ENCODE measurements at regions not wholly inside any gene's neighbourhood (a gene's known extent, or its start where the extent isn't known, plus 50 kb on each side); places are given as distances from the start of the nearest gene placed in this dataset.

- H3K36me3 ChIP-seq, result no peaks in the 10 kb centered on the region
- no peak for ATAC-seq
- H3K9me3 ChIP-seq, result no peaks in the 10 kb centered on the region
- intact Hi-C loops (cut with DNase I), result no loop called here
- TF ChIP-seq CTCF (IDR thresholded peaks at IDR 0.05), result no peak
- no peak overlapping the region for H3K4me3 ChIP-seq
- no peak overlapping the region for H3K27ac ChIP-seq
- DNase-seq, result no peak
- H3K4me1 ChIP-seq, result no peaks in the 10 kb centered on the region
- no peaks in the 10 kb centered on the region for H3K27me3 ChIP-seq (ENCODE audit: low read depth)
These were observed 454.5 kb downstream of the BCL11A start for GRCh38 chr2:60098996-60099395.

- DNase-seq (no peak), ATAC-seq (no peak)
- TF ChIP-seq CTCF (IDR thresholded peaks at IDR 0.05), result no peak
- H3K27ac ChIP-seq, result no peak overlapping the region
- intact Hi-C loops (cut with DNase I), result no loop called here
- no peaks in the 10 kb centered on the region for H3K36me3 ChIP-seq
- no peaks in the 10 kb centered on the region for H3K4me1 ChIP-seq
- H3K9me3 ChIP-seq, result no peaks in the 10 kb centered on the region
- no peak overlapping the region for H3K4me3 ChIP-seq
- no peaks in the 10 kb centered on the region for H3K27me3 ChIP-seq (ENCODE audit: low read depth)
These were observed 456.2 kb downstream of the BCL11A start for GRCh38 chr2:60097298-60097697.

DNA sequence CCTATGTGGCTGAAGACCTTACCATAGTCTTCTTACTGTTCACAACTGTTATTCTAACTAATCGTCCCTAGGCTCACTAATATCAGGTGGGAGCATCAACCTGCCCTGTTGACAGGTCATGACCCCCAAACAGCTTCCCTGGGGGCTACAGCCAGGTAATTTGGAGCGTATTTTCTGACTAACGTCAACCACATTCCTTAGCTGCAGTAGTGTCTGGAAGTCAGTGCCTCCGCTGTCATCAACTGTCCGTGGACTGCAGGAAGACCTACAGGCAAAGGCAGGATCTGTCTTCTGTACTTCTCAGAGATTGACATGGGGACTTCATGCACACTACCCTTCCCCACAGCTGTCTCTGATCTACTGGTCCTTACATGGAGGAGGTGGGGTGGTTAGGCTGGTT lies 456.9 kb downstream of the BCL11A start:
- ATAC-seq, result no peak

GRCh38 chr2:60095903-60096302 lies 457.6 kb downstream of the BCL11A start:
- intact Hi-C loops (cut with DNase I), result no loop called here
- no peaks in the 10 kb centered on the region for H3K27me3 ChIP-seq (ENCODE audit: low read depth)
- no peaks in the 10 kb centered on the region for H3K36me3 ChIP-seq
- no peak overlapping the region for H3K27ac ChIP-seq
- no peaks in the 10 kb centered on the region for H3K4me1 ChIP-seq
- ATAC-seq (no peak), DNase-seq (no peak)
- no peaks in the 10 kb centered on the region for H3K9me3 ChIP-seq
- no peak overlapping the region for H3K4me3 ChIP-seq
- no peak for TF ChIP-seq CTCF (IDR thresholded peaks at IDR 0.05)

More for the DNA sequence above, 456.9 kb downstream of the BCL11A start:
- no peaks in the 10 kb centered on the region for H3K27me3 ChIP-seq (ENCODE audit: low read depth)
- no peak overlapping the region for H3K4me3 ChIP-seq
- H3K4me1 ChIP-seq, result no peaks in the 10 kb centered on the region
- intact Hi-C loops (cut with DNase I), result no loop called here
- no peak for DNase-seq
- H3K27ac ChIP-seq, result no peak overlapping the region
- H3K9me3 ChIP-seq, result no peaks in the 10 kb centered on the region
- no peak for TF ChIP-seq CTCF (IDR thresholded peaks at IDR 0.05)
- no peaks in the 10 kb centered on the region for H3K36me3 ChIP-seq

- DNase-seq (no peak), ATAC-seq (no peak)
- intact Hi-C loops (cut with DNase I), result no loop called here
- no peak overlapping the region for H3K4me3 ChIP-seq
- no peaks in the 10 kb centered on the region for H3K4me1 ChIP-seq
- no peaks in the 10 kb centered on the region for H3K9me3 ChIP-seq
- no peak overlapping the region for H3K27ac ChIP-seq
- TF ChIP-seq CTCF (IDR thresholded peaks at IDR 0.05), result no peak
- no peaks in the 10 kb centered on the region for H3K36me3 ChIP-seq
- no peaks in the 10 kb centered on the region for H3K27me3 ChIP-seq (ENCODE audit: low read depth)
These were observed 458.1 kb downstream of the BCL11A start for GRCh38 chr2:60095202-60095815.
